GM21723 (cell line): ENCODE measurements at regions not wholly inside any gene's neighbourhood (a gene's known extent, or its start where the extent isn't known, plus 50 kb on each side); places are given as distances from the start of the nearest gene placed in this dataset.
"Not testable (repeated sequence)": the region's sequence is repeated elsewhere in the genome, so short reads cannot be mapped to it uniquely, and the experiment has no call there.

Source experiments
- ATAC-seq: cut with Tn5 transposase; IDR thresholded peaks from one replicate; pipeline ENCODE4 v1.9.1; 2021; ENCODE audit warnings: mild to moderate bottlenecking, moderate library complexity; ENCODE audit not compliant: unreplicated experiment

DNA sequence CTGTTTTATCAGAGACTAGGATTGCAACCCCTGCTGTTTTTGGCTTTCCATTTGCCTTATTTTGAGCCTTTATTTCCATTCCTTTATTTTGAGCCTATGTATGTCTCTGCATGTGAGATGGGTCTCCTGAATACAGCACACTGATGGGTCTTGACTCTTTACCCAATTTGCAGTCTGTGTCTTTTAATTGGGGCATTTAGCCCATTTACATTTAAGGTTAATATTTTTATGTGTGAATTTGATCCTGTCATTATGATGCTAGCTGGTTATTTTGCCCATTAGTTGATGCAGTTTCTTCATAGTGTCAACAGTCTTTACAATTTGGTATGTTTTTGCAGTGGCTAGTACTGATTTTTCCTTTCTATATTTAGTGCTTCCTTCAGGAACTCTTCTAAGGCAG lies 88.5 kb upstream of the HCCS start:
- ATAC-seq = not testable (repeated sequence)

DNA sequence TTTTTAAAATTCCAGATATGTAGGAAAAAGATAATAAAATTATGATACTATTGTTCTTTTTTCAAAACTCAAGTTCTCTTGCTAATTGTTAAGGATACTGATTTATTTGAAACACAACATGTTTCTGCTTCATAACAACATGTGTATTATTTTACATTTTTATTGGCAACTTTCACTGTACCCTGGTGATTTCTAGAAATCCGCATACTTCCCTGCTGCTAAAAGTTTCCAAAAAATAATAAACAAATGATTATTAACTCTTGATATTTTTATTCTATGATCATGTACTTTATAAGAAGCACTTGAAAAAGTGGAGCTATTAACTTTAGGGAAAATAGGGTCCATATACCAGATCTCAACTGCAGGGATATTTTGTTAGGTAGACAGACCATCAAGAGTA lies 71.2 kb upstream of the HCCS start:
- no peak for ATAC-seq

DNA sequence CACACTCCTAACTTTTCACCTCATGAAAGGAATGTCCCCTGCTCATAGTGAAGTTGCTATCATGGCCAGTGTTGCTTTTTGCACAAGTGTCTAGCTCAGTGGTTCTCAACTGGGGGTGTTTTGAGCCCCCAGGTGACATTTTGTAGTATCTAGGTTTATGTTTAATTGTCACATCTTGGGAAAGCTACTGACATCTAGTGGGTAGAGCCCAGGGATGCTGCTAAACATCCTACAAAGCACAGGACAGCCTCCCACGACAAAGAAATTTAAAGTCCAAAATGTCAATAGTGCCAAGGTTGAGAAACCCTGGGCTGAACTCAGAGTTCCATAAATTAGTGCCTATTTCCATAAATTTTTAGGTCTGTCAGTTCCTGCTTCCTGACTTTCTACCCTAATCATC lies 70.7 kb upstream of the HCCS start:
- no peak for ATAC-seq

DNA sequence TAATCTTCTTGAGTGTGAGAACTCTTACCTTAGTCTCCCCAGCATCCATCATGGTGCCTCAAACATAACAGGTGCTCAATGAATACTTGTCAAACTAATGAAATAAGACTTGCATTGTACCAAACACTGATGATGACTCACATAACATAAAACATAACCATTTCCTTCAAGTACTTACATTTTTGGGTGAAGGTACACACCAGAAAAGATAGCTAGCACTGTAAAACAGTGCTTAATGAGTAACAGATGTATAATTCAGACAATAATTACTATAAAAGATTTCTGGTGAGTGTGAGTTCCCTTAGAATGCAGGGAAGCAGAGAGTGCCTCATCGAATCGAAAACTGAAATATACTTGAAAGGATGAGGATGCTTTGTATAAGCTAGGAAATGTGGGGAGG lies 70.1 kb upstream of the HCCS start:
- ATAC-seq = no peak

DNA sequence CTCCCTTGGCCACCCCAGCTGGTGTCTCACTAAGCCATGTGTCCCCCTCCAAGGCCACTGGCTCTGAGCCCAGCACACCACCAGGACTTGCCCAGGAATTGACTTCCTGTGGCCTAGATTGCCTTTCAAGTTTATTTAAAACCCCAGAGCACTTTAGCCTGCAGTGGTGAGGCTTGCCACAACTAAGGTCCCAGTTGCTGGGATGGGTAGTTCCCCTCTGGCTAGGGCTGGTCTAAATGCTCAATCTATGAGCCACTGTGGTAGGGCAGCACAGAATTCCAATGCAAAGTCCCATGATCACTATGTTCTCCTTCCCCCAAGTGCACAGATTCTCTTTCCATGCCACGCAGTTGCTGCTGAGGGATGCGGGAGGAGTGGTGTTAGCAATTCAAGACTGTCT lies 61.1 kb upstream of the HCCS start:
- ATAC-seq = no peak

DNA sequence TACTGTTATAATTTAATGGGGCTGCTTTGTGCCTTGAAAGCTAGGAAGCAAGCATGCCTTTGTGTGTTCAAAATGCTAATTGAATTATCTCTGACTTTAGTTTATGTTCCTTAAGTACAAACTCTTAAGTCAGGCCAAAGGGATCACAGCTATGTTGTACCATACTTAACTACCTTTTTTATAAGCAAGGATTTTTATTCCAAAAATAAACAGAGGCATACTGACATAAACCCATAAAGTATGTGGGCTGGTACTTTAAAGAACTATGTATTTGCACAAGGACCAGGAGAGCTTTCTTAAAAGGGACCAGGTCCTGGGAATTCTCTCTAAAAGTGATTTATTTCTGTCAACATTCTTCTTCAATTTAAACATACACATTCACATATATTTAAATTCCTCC lies 57.8 kb upstream of the HCCS start:
- ATAC-seq = no peak

DNA sequence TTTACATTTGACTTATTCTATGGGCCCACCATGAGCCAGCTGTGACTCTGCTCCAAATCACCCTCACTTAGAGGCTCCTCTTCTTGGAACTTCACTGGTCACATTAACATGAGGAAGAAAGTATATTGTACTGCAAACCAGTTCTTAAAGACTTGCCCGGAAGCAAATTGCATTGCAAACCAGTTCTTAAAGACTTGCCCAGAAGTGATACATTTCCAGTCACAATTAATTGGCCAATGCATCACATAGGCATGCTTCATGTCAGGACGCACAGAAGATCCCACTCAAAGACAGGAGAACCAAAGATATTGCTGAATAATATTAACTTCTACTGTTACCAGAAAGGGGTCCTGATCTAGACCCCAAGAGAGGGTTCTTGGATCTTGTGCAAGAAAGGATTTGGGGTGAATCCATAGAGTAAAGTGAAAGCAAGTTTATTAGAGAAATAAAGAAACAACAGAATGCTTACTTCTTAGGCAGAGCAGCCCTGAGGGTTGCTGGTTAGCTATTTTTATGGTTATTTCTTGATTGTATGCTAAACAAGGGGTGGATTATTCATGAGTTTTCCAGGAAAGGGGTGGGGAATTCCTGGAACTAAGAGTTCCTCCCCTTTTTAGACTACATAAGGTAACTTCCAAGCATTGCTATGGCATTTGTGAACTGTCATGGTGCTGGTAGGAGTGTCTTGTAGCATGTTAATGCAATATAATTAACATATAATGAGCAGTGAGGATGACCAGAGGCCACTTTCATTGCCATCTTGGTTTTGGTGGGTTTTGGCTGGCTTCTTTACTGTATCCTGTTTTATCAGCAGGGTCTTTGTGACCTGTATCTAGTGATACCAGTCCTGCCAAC lies 54.6 kb upstream of the HCCS start:
- ATAC-seq = no peak

DNA sequence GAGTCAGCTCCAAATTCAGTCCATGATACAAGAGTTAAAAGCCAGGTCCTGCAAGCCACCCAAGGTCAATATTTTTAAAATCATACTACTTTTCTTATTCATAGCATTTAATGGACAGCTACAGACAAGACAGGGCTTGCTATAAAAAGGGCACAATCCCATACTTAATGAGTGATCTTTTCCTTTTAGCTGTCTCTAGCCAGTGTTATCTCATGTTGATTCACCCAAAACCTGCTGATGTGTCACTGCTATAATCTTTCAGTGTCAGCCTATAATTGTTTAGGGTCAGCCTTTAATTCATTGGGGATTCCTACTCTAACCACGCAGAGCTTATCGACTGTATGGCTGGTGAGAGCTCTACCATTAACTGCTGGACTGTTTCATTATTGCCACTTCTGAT lies 51.2 kb upstream of the HCCS start:
- no peak for ATAC-seq
